ENCODE measurements at regions not wholly inside any gene's neighbourhood (a gene's known extent, or its start where the extent isn't known, plus 50 kb on each side); places are given as distances from the start of the nearest gene placed in this dataset.
"Not testable (repeated sequence)": the region's sequence is repeated elsewhere in the genome, so short reads cannot be mapped to it uniquely, and the experiment has no call there.

DNA sequence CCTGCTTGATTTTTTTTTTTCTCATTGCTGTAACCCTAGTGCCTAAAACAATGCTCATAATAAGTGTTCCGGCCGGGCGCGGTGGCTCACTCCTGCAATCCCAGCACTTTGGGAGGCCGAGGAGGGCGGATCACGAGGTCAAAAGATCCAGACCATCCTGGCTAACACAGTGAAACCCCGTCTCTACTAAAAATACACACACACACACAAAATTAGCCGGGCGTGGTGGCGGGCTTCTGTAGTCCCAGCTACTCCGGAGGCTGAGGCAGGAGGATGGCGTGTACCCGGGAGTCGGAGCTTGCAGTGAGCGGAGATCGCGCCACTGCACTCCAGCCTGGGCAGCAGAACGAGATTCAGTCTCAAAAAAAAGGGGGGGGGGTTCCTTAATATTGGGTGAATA is 214.0 kb upstream of the HSF2 start:
- H3K36me3 ChIP-seq (ENCODE audit: insufficient read depth, low read length); H3F3A ChIP-seq (ENCODE audit: insufficient read depth, low read length, poor library complexity, severe bottlenecking); H3K4me2 ChIP-seq (ENCODE audit: low read length); H3K79me2 ChIP-seq (replicated peaks; ENCODE audit: insufficient read depth, low read length); H3K9me2 ChIP-seq (ENCODE audit: insufficient read depth, low read length); H2AFZ ChIP-seq (ENCODE audit: low read depth, low read length); H3K4me3 ChIP-seq (ENCODE audit: low read length); H4K20me1 ChIP-seq (ENCODE audit: insufficient read depth); H3K27me3 ChIP-seq (ENCODE audit: insufficient read depth, low read depth, low read length); H3K27ac ChIP-seq (ENCODE audit: low read length); H3K9ac ChIP-seq (ENCODE audit: low read length); H3K9me3 ChIP-seq (ENCODE audit: low read length): not testable (repeated sequence)

DNA sequence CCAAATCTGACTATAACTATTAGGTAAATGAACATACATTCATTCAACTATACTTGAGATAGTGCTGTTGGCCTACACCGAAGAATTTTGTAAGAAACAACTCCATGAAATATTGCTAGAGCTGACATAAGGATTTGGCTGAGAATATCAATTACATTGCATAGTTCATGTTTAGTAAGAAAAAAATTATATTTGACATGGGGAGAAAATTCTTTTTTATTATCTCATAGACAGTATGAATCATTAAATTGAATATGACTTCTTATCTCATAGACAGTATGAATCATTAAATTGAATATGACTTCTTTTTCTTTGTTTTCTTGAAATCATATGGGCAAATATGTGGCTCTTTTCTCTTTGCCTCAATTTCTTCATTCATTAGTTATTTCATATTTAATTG is 212.3 kb upstream of the HSF2 start:
- Histone ChIP-seq H3K79me2 (replicated peaks; ENCODE audit: insufficient read depth, low read length) (no peaks in the 10 kb centered on the region), H3K4me3 (ENCODE audit: low read length) (no peak overlapping the region), H3K9me3 (ENCODE audit: low read length) (no peaks in the 10 kb centered on the region), H2AFZ (ENCODE audit: low read depth, low read length) (no peak overlapping the region), H4K20me1 (ENCODE audit: insufficient read depth) (no peaks in the 10 kb centered on the region), H3F3A (ENCODE audit: insufficient read depth, low read length, poor library complexity, severe bottlenecking) (no peaks in the 10 kb centered on the region), H3K27me3 (ENCODE audit: insufficient read depth, low read depth, low read length) (no peaks in the 10 kb centered on the region), H3K27ac (ENCODE audit: low read length) (no peak overlapping the region), H3K9ac (ENCODE audit: low read length) (no peak overlapping the region), H3K4me2 (ENCODE audit: low read length) (no peak overlapping the region), H3K9me2 (ENCODE audit: insufficient read depth, low read length) (no peaks in the 10 kb centered on the region), H3K36me3 (ENCODE audit: insufficient read depth, low read length) (no peaks in the 10 kb centered on the region)
- TF ChIP-seq RAD21 (conservative IDR thresholded peaks at IDR 0.05): no peak
- TF ChIP-seq SMC3 (conservative IDR thresholded peaks at IDR 0.05; ENCODE audit: poor library complexity): no peak

DNA sequence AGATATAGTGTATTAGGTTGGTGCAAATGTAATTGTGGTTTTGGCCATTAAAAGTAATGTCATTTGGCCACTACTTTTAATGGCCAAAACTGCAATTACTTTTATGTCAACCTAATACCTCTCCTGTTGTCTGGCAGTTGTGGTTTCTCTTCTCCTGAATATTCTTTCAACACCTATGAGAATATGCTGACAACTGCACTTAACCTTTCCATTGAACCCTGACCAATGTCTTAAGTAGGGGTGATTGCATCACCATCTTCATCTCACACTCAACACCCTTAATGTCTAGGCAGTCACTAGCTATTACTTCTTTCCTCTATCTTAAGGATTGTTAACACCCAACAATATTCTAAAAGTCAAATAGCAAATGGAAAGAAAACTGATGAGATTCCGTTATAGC is 200.5 kb upstream of the HSF2 start:
- Histone ChIP-seq H2AFZ (ENCODE audit: low read depth, low read length) (no peak overlapping the region), H3K4me2 (ENCODE audit: low read length) (no peak overlapping the region), H3K4me3 (ENCODE audit: low read length) (no peak overlapping the region), H3K9me3 (ENCODE audit: low read length) (no peaks in the 10 kb centered on the region), H3F3A (ENCODE audit: insufficient read depth, low read length, poor library complexity, severe bottlenecking) (no peaks in the 10 kb centered on the region), H4K20me1 (ENCODE audit: insufficient read depth) (no peaks in the 10 kb centered on the region), H3K9ac (ENCODE audit: low read length) (no peak overlapping the region), H3K9me2 (ENCODE audit: insufficient read depth, low read length) (no peaks in the 10 kb centered on the region), H3K36me3 (ENCODE audit: insufficient read depth, low read length) (no peaks in the 10 kb centered on the region), H3K27ac (ENCODE audit: low read length) (no peak overlapping the region), H3K79me2 (replicated peaks; ENCODE audit: insufficient read depth, low read length) (no peaks in the 10 kb centered on the region), H3K27me3 (ENCODE audit: insufficient read depth, low read depth, low read length) (no peaks in the 10 kb centered on the region)
- TF ChIP-seq EZH2 (IDR thresholded peaks at IDR 0.05; ENCODE audit: borderline replicate concordance, insufficient read depth, low read length, poor library complexity, severe bottlenecking) (no peak), EP300 (conservative IDR thresholded peaks at IDR 0.05; ENCODE audit: poor library complexity, severe bottlenecking) (no peak), SMC3 (conservative IDR thresholded peaks at IDR 0.05; ENCODE audit: poor library complexity) (no peak), RAD21 (conservative IDR thresholded peaks at IDR 0.05) (no peak), TAF1 (IDR thresholded peaks at IDR 0.05; ENCODE audit: low read depth) (no peak), POLR2AphosphoS5 (IDR thresholded peaks at IDR 0.05) (no peak), MXI1 (conservative IDR thresholded peaks at IDR 0.05; ENCODE audit: poor library complexity, severe bottlenecking) (no peak)
- TF ChIP-seq, protein P1, sequence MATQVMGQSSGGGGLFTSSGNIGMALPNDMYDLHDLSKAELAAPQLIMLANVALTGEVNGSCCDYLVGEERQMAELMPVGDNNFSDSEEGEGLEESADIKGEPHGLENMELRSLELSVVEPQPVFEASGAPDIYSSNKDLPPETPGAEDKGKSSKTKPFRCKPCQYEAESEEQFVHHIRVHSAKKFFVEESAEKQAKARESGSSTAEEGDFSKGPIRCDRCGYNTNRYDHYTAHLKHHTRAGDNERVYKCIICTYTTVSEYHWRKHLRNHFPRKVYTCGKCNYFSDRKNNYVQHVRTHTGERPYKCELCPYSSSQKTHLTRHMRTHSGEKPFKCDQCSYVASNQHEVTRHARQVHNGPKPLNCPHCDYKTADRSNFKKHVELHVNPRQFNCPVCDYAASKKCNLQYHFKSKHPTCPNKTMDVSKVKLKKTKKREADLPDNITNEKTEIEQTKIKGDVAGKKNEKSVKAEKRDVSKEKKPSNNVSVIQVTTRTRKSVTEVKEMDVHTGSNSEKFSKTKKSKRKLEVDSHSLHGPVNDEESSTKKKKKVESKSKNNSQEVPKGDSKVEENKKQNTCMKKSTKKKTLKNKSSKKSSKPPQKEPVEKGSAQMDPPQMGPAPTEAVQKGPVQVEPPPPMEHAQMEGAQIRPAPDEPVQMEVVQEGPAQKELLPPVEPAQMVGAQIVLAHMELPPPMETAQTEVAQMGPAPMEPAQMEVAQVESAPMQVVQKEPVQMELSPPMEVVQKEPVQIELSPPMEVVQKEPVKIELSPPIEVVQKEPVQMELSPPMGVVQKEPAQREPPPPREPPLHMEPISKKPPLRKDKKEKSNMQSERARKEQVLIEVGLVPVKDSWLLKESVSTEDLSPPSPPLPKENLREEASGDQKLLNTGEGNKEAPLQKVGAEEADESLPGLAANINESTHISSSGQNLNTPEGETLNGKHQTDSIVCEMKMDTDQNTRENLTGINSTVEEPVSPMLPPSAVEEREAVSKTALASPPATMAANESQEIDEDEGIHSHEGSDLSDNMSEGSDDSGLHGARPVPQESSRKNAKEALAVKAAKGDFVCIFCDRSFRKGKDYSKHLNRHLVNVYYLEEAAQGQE (IDR thresholded peaks at IDR 0.05; ENCODE audit: borderline replicate concordance): no peak
- TF ChIP-seq, protein P2, sequence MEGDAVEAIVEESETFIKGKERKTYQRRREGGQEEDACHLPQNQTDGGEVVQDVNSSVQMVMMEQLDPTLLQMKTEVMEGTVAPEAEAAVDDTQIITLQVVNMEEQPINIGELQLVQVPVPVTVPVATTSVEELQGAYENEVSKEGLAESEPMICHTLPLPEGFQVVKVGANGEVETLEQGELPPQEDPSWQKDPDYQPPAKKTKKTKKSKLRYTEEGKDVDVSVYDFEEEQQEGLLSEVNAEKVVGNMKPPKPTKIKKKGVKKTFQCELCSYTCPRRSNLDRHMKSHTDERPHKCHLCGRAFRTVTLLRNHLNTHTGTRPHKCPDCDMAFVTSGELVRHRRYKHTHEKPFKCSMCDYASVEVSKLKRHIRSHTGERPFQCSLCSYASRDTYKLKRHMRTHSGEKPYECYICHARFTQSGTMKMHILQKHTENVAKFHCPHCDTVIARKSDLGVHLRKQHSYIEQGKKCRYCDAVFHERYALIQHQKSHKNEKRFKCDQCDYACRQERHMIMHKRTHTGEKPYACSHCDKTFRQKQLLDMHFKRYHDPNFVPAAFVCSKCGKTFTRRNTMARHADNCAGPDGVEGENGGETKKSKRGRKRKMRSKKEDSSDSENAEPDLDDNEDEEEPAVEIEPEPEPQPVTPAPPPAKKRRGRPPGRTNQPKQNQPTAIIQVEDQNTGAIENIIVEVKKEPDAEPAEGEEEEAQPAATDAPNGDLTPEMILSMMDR (IDR thresholded peaks at IDR 0.05; ENCODE audit: poor library complexity, severe bottlenecking): no peak
